ENCODE measurements at regions not wholly inside any gene's neighbourhood (a gene's known extent, or its start where the extent isn't known, plus 50 kb on each side); places are given as distances from the start of the nearest gene placed in this dataset.

DNA sequence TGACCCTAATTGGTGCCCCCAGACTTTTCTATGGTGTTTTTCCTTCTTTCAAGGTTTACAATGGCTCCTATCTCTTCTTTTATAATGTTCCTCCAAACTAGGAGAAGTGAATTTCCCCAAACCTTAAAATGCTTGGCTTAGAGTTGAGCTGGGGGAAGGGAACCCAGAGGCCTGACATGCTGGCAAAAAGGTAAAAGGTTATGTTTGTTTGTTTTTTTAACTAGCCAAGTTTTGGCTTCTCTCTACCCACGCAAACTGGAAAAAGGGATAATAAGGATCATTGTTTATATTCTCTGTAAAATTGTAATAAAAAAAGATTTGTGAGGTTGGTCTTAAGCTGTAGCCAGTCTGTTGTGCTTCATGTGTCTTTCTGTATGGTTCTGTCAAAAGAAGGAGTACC, 477.0 kb downstream of the IPMK start:
- TF ChIP-seq, protein P1, sequence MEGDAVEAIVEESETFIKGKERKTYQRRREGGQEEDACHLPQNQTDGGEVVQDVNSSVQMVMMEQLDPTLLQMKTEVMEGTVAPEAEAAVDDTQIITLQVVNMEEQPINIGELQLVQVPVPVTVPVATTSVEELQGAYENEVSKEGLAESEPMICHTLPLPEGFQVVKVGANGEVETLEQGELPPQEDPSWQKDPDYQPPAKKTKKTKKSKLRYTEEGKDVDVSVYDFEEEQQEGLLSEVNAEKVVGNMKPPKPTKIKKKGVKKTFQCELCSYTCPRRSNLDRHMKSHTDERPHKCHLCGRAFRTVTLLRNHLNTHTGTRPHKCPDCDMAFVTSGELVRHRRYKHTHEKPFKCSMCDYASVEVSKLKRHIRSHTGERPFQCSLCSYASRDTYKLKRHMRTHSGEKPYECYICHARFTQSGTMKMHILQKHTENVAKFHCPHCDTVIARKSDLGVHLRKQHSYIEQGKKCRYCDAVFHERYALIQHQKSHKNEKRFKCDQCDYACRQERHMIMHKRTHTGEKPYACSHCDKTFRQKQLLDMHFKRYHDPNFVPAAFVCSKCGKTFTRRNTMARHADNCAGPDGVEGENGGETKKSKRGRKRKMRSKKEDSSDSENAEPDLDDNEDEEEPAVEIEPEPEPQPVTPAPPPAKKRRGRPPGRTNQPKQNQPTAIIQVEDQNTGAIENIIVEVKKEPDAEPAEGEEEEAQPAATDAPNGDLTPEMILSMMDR (IDR thresholded peaks at IDR 0.05) = no peak
- TF ChIP-seq, protein P2, sequence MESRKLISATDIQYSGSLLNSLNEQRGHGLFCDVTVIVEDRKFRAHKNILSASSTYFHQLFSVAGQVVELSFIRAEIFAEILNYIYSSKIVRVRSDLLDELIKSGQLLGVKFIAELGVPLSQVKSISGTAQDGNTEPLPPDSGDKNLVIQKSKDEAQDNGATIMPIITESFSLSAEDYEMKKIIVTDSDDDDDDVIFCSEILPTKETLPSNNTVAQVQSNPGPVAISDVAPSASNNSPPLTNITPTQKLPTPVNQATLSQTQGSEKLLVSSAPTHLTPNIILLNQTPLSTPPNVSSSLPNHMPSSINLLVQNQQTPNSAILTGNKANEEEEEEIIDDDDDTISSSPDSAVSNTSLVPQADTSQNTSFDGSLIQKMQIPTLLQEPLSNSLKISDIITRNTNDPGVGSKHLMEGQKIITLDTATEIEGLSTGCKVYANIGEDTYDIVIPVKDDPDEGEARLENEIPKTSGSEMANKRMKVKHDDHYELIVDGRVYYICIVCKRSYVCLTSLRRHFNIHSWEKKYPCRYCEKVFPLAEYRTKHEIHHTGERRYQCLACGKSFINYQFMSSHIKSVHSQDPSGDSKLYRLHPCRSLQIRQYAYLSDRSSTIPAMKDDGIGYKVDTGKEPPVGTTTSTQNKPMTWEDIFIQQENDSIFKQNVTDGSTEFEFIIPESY (IDR thresholded peaks at IDR 0.05; ENCODE audit: borderline replicate concordance, low read depth) = no peak
- TF ChIP-seq, protein P3, sequence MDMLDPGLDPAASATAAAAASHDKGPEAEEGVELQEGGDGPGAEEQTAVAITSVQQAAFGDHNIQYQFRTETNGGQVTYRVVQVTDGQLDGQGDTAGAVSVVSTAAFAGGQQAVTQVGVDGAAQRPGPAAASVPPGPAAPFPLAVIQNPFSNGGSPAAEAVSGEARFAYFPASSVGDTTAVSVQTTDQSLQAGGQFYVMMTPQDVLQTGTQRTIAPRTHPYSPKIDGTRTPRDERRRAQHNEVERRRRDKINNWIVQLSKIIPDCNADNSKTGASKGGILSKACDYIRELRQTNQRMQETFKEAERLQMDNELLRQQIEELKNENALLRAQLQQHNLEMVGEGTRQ (IDR thresholded peaks at IDR 0.05; ENCODE audit: borderline replicate concordance, low read depth, low read length) = no peak
- TF ChIP-seq, protein P4, sequence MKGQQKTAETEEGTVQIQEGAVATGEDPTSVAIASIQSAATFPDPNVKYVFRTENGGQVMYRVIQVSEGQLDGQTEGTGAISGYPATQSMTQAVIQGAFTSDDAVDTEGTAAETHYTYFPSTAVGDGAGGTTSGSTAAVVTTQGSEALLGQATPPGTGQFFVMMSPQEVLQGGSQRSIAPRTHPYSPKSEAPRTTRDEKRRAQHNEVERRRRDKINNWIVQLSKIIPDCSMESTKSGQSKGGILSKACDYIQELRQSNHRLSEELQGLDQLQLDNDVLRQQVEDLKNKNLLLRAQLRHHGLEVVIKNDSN (IDR thresholded peaks at IDR 0.05; ENCODE audit: borderline replicate concordance, low read depth) = no peak
- no peak for TF ChIP-seq FOXM1 (IDR thresholded peaks at IDR 0.05; ENCODE audit: low read depth)
- TF ChIP-seq, protein P5, sequence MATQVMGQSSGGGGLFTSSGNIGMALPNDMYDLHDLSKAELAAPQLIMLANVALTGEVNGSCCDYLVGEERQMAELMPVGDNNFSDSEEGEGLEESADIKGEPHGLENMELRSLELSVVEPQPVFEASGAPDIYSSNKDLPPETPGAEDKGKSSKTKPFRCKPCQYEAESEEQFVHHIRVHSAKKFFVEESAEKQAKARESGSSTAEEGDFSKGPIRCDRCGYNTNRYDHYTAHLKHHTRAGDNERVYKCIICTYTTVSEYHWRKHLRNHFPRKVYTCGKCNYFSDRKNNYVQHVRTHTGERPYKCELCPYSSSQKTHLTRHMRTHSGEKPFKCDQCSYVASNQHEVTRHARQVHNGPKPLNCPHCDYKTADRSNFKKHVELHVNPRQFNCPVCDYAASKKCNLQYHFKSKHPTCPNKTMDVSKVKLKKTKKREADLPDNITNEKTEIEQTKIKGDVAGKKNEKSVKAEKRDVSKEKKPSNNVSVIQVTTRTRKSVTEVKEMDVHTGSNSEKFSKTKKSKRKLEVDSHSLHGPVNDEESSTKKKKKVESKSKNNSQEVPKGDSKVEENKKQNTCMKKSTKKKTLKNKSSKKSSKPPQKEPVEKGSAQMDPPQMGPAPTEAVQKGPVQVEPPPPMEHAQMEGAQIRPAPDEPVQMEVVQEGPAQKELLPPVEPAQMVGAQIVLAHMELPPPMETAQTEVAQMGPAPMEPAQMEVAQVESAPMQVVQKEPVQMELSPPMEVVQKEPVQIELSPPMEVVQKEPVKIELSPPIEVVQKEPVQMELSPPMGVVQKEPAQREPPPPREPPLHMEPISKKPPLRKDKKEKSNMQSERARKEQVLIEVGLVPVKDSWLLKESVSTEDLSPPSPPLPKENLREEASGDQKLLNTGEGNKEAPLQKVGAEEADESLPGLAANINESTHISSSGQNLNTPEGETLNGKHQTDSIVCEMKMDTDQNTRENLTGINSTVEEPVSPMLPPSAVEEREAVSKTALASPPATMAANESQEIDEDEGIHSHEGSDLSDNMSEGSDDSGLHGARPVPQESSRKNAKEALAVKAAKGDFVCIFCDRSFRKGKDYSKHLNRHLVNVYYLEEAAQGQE (IDR thresholded peaks at IDR 0.05; ENCODE audit: low read depth, low read length) = no peak
